GM12892 (cell line): ENCODE measurements at regions not wholly inside any gene's neighbourhood (a gene's known extent, or its start where the extent isn't known, plus 50 kb on each side); places are given as distances from the start of the nearest gene placed in this dataset.

Source experiments
- POLR2AphosphoS5 ChIP-seq: IDR thresholded peaks from 2 replicates; pipeline ENCODE4 v1.6.1; 2011; ENCODE audit warnings: low read depth, low read length, control low read depth
- TAF1 ChIP-seq: IDR thresholded peaks from 2 replicates; pipeline ENCODE4 v1.6.1; 2011; ENCODE audit warnings: low read depth, mild to moderate bottlenecking, control low read depth, low read length, borderline replicate concordance

DNA sequence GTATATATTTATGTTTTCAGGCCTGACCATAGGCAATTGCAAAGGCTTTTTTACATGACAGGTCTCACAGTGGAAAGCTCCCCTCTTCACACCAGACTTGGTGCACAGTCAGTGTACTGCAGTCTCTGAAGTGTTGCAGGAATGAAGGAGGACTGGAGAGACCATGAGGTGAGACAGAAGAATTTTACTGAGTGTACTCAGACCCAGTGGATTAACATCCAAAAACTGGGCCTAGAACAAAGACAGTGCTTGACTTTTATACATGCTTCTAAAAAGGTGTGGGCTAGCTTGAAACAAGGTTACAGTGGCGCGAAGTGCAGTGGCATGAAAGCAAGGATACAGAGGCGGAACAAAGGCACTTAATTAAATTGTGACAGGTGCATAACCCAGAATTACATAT, 822.9 kb downstream of the RAPGEF2 start:
- TF ChIP-seq TAF1 (no peak), POLR2AphosphoS5 (no peak)
